Hepatocyte (in vitro differentiated cells): ENCODE measurements at regions not wholly inside any gene's neighbourhood (a gene's known extent, or its start where the extent isn't known, plus 50 kb on each side); places are given as distances from the start of the nearest gene placed in this dataset.

ENCODE experiments used
- DNase-seq: peaks from one replicate; pipeline ENCODE4 v3.0.0-alpha.2; 2016; ENCODE audit warnings: low spot score
- H2AFZ ChIP-seq: fragments of 200-600 bp; sonication (generic); 2 replicates; pipeline ENCODE4 v1.6.0; 2016; ENCODE audit warnings: antibody characterized with exemption, mild to moderate bottlenecking
- H3K27ac ChIP-seq: fragments of 200-600 bp; sonication (generic); 2 replicates; pipeline ENCODE4 v1.5.1; 2016; ENCODE audit warnings: mild to moderate bottlenecking
- H3K27me3 ChIP-seq: fragments of 200-600 bp; sonication (generic); 2 replicates; pipeline ENCODE4 v1.6.1; 2016
- H3K36me3 ChIP-seq: fragments of 200-600 bp; sonication (generic); replicated peaks from 2 replicates; pipeline ENCODE4 v1.5.1; 2016; ENCODE audit warnings: low read depth; ENCODE audit not compliant: insufficient read depth
- H3K4me1 ChIP-seq: fragments of 200-600 bp; sonication (generic); 2 replicates; pipeline ENCODE4 v1.5.1; 2016; ENCODE audit warnings: mild to moderate bottlenecking, moderate library complexity; ENCODE audit not compliant: insufficient read depth
- H3K4me2 ChIP-seq: fragments of 200-600 bp; sonication (generic); 2 replicates; pipeline ENCODE4 v1.6.0; 2016
- H3K4me3 ChIP-seq: fragments of 200-600 bp; sonication (generic); 2 replicates; pipeline ENCODE4 v1.5.1; 2016; ENCODE audit warnings: mild to moderate bottlenecking
- H3K79me2 ChIP-seq: fragments of 200-600 bp; sonication (generic); 2 replicates; pipeline ENCODE4 v1.6.0; 2017; ENCODE audit warnings: mild to moderate bottlenecking
- H3K9me2 ChIP-seq: fragments of 200-600 bp; sonication (generic); replicated peaks from 2 replicates; pipeline ENCODE4 v1.6.0; 2017; ENCODE audit warnings: mild to moderate bottlenecking; ENCODE audit not compliant: insufficient read depth
- H3K9me3 ChIP-seq: fragments of 200-600 bp; sonication (generic); 2 replicates; pipeline ENCODE4 v1.5.1; 2016; ENCODE audit warnings: low read depth, mild to moderate bottlenecking
- H4K20me1 ChIP-seq: fragments of 200-600 bp; sonication (generic); 2 replicates; pipeline ENCODE4 v1.6.0; 2016; ENCODE audit warnings: mild to moderate bottlenecking; ENCODE audit not compliant: insufficient read depth, poor library complexity, severe bottlenecking
- CTCF ChIP-seq: fragments of 200-600 bp; sonication (generic); IDR thresholded peaks from 2 replicates; pipeline ENCODE4 v1.5.1; 2016; ENCODE audit warnings: antibody characterized with exemption, mild to moderate bottlenecking; ENCODE audit not compliant: poor library complexity
- EZH2 ChIP-seq: fragments of 200-600 bp; sonication (generic); IDR thresholded peaks from 2 replicates; pipeline ENCODE4 v1.6.1; 2016; ENCODE audit warnings: antibody characterized with exemption, mild to moderate bottlenecking, borderline replicate concordance
- EZH2phosphoT487 ChIP-seq: fragments of 200-600 bp; sonication (generic); IDR thresholded peaks from one replicate; pipeline ENCODE4 v1.6.1; 2018; ENCODE audit warnings: antibody characterized with exemption, mild to moderate bottlenecking, low read depth, moderate library complexity; ENCODE audit not compliant: unreplicated experiment, severe bottlenecking
- WGBS: methylation state at CpG from one replicate; pipeline ENCODE4 v1.1.6; 2016; ENCODE audit warnings: low lambda C conversion rate; ENCODE audit errors: missing lambda C conversion rate; 5-methylcytosine and 5-hydroxymethylcytosine counted together

DNA sequence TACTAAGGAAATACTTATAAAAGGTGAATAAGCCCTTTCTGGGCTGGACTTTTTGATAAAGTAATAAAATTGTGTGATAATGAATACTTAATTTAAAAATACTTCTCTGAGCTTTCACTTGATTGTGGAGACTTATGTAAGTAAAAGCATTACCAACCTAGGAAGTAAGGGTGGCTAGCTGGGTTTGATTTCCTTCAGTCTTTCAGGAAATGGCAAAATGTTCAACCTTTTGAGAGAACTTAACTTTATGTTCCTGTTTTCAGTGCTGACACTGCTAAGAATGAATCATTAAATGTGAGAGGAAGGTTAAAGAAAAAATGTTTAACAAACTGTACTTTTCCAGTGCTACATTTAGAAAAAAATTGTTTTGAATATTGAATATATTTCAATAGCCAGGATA lies 900.3 kb downstream of the METTL15 start:
- no peaks in the 10 kb centered on the region for H3K79me2 ChIP-seq
- H3K9me2 ChIP-seq, result no peaks in the 10 kb centered on the region
- no peaks in the 10 kb centered on the region for H3K36me3 ChIP-seq
- no peaks in the 10 kb centered on the region for H4K20me1 ChIP-seq
- H3K27me3 ChIP-seq, result no peaks in the 10 kb centered on the region
- H3K4me1 ChIP-seq, result no peaks in the 10 kb centered on the region
- H3K9me3 ChIP-seq, result no peaks in the 10 kb centered on the region
- no peak overlapping the region for H2AFZ ChIP-seq
- no peak for TF ChIP-seq CTCF
- no peak for TF ChIP-seq EZH2phosphoT487
- no peak for TF ChIP-seq EZH2
- no peak overlapping the region for H3K4me3 ChIP-seq
- DNase-seq, result no peak
- H3K27ac ChIP-seq, result no peak overlapping the region
- no peak overlapping the region for H3K4me2 ChIP-seq

GRCh38 chr11:29006668-29007067 lies 898.5 kb downstream of the METTL15 start:
- H3K36me3 ChIP-seq, result no peaks in the 10 kb centered on the region
- no peak overlapping the region for H3K4me2 ChIP-seq
- H3K27me3 ChIP-seq, result no peaks in the 10 kb centered on the region
- no peaks in the 10 kb centered on the region for H3K9me3 ChIP-seq
- WGBS, result 87% methylated on average over 3 of the region's 3 CpGs
- no peaks in the 10 kb centered on the region for H3K4me1 ChIP-seq
- no peak overlapping the region for H3K4me3 ChIP-seq
- DNase-seq, result no peak
- TF ChIP-seq EZH2phosphoT487, result no peak
- TF ChIP-seq CTCF, result no peak
- no peak for TF ChIP-seq EZH2
- no peak overlapping the region for H2AFZ ChIP-seq
- H3K79me2 ChIP-seq, result no peaks in the 10 kb centered on the region
- H3K27ac ChIP-seq, result no peak overlapping the region
- H3K9me2 ChIP-seq, result no peaks in the 10 kb centered on the region
- H4K20me1 ChIP-seq, result no peaks in the 10 kb centered on the region

DNA sequence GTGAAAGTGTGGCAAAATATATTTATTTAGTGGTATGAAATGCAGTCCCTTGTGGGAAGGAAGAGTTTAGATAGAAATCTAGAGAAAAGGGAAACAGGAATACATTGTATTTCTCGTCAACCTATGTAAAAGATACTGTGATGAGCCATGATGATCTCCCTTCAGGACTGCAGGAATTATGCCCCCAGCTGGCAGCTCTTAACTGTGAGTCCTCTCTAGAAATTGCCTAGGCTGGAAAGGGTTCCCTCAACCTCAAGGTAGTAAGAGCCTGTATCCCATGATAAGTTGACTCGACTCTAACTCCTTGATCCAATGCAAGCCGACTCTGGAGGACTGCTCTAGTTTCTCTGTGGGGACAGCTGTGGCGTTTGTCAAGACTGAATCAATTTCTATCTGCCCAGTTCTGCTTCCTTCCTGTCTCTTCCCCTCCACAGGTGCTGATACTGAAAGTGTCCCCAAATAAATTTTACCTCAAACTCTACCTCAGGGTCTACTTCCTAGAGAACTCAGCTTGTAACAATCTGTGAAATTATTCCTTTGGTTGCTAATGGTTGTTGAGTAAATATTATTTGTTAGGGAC lies 897.3 kb downstream of the METTL15 start:
- H3K4me2 ChIP-seq, result no peak overlapping the region
- H3K4me1 ChIP-seq, result no peaks in the 10 kb centered on the region
- H3K79me2 ChIP-seq, result no peaks in the 10 kb centered on the region
- H3K27me3 ChIP-seq, result no peaks in the 10 kb centered on the region
- no peak overlapping the region for H3K27ac ChIP-seq
- no peaks in the 10 kb centered on the region for H3K9me3 ChIP-seq
- TF ChIP-seq EZH2 (no peak), EZH2phosphoT487 (no peak), CTCF (no peak)
- no peaks in the 10 kb centered on the region for H4K20me1 ChIP-seq
- H2AFZ ChIP-seq, result no peak overlapping the region
- 89% methylated on average over 4 of the region's 4 CpGs for WGBS
- H3K9me2 ChIP-seq, result no peaks in the 10 kb centered on the region
- H3K4me3 ChIP-seq, result no peak overlapping the region
- H3K36me3 ChIP-seq, result no peaks in the 10 kb centered on the region
- no peak for DNase-seq

- H4K20me1 ChIP-seq, result no peaks in the 10 kb centered on the region
These were observed 894.6 kb downstream of the METTL15 start for GRCh38 chr11:29002816-29003215.

More at GRCh38 chr11:29002816-29003215, 894.6 kb downstream of the METTL15 start:
- Histone ChIP-seq H3K4me2 (no peak overlapping the region), H3K9me3 (no peaks in the 10 kb centered on the region), H3K4me3 (no peak overlapping the region), H3K79me2 (no peaks in the 10 kb centered on the region), H3K4me1 (no peaks in the 10 kb centered on the region), H3K9me2 (no peaks in the 10 kb centered on the region), H3K27ac (no peak overlapping the region), H3K27me3 (no peaks in the 10 kb centered on the region), H3K36me3 (no peaks in the 10 kb centered on the region), H2AFZ (no peak overlapping the region)
- DNase-seq, result no peak
- TF ChIP-seq EZH2phosphoT487, result no peak
- TF ChIP-seq CTCF, result no peak
- no peak for TF ChIP-seq EZH2
- 89% methylated on average over 3 of the region's 3 CpGs for WGBS
